Activated T-cell treated with anti-CD3 and anti-CD28 coated beads for 48 hours (primary cell): ENCODE measurements at regions not wholly inside any gene's neighbourhood (a gene's known extent, or its start where the extent isn't known, plus 50 kb on each side); places are given as distances from the start of the nearest gene placed in this dataset.

Experiments used
- DNase-seq: peaks from one replicate; pipeline ENCODE4 v3.0.0-alpha.2; 2020; ENCODE audit warnings: low read depth

DNA sequence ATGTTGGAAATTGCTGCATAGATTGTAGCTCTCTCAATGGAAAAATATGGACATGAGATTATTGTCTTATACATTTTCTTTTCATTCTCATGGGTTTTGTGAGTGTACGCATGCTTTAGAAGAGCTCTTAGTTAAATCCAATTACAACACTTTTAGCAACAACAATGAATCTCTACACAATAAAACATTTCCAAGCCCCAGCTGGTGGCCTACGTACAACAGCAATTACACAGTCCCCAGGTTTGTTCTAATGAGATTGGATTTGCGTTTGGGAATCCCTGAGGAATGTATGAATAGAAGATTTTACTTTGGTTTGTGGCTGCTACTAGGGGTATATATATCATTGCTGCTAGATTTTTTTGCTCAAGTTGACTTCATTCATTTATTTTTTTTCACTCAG, 98.6 kb downstream of the FHDC1 start:
- DNase-seq, result no peak

GRCh38 chr4:153036931-153037482, 100.9 kb downstream of the FHDC1 start:
- DNase-seq, result no peak

DNA sequence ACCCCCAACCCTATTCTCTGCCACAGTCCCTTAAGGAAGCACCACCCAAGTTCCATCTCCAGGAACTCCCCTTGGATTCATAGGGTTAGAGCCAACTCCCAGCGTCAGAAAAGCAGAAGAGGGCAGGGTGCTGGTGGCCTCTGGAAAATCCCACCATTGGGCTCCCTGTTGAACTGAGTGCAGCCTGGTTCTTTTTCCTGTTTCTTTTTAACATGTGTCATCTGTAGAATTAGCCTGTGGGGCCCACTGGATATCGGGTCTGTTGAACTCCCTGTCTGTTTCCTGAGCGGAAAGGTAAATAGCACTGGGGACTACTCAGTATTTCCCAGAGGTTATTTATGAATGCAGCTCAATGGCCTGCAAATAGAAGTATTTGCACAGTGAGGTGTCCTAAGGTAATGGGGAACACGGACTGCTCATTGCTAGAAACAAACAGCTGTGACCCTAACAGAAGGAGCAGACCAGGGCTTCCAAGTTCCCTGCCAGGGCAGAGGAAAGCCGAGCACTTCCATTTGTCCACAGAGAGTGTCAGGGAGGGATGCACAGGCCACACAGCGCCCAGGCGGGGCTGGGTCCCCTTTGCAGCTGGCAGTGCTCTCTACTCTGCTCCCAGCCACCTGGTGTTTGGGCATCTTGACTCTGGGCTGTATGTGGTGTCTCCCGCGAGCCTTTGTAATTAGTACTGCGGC, 102.6 kb downstream of the FHDC1 start:
- no peak for DNase-seq

DNA sequence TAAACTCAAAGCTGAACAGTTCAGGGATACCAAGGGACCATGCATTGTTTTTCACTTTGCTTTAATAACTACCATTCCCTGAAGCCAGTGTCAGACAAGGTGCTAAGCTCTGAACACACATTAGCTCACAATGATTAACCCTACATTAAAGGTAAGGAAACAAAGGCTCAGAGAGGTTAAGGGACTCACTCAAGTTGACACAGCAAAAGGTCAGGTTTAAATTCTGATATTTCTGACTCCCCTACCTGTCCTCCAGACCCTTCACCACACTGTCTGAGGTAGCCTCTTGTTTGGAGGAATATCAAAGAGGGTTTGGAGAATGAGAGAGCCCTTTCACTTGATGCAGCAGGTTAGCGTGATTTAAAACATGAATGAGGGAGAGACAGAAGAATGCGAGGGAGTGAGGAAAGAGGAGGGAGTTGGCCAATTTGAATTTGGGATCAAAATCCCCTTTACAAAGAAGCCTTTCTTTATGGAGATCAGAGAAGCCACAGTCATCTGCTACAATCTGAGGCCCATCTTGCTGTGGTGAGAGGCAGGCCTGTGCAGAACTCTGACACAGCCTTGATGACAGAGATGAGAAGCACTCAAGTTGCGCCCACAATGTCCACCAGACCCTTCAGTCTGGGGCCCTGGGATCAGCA, 103.5 kb downstream of the FHDC1 start:
- no peak for DNase-seq

DNA sequence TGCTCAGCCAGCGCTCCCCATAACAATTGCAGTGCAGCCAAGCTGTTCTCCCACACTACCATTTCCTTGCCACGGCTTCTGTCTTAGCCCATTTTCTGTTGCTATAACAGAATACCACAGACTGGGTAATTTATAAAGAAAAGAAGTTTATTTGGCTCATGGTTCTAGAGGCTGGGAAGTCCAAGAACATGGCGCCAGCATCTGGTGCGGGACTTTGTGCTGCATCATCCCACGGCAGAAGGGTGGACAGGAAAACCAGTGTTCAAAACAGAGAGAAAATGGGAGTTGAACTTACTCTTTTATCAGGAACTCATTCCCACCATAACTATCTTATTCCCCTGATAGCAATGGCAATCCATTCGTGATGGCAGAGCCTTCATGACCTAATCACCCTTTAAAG, 104.6 kb downstream of the FHDC1 start:
- DNase-seq, result no peak

DNA sequence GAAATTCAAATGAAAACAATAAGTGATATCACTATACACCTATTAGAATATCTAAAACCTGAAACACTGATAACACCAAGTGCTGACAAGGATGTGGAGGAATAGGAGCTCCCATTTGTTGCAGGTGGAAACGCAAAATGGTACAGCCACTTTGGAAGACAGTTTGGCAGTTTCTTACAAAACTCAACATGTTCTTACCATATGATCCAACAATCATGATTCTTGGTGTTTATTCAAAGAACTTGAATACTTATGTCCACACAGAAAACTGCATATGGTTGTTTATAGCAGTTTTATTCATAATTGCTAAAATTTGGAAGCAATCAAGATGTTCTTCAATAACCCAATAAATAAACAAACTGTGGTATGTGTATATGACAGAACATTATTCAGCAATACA, 107.9 kb downstream of the FHDC1 start:
- no peak for DNase-seq

- DNase-seq, result no peak
These were observed 109.2 kb downstream of the FHDC1 start for GRCh38 chr4:153045111-153045982.

GRCh38 chr4:153058671-153059060, 122.5 kb downstream of the FHDC1 start:
- no peak for DNase-seq

DNA sequence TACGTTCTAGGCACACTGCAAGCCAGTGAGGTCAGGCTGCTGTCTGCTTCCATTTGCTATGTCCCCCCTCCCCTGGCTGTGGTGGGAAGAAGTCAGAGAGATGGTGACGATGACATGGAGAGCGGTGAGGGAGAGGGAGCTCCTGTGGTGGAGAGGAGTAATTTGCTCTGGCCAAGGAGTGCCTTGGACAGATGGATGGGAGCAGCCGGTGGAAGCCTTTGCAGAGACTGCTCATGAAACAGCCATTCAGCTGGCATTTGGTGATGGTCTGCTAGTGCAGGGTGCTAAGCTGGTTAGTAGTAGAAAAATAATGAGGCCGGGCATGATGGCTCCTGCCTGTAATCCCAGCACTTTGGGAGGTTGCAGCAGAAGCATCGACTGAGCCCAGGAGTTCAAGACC, 124.1 kb downstream of the FHDC1 start:
- DNase-seq, result no peak

- DNase-seq, result no peak
These were observed 125.8 kb downstream of the FHDC1 start for GRCh38 chr4:153061971-153062370.

GRCh38 chr4:153062652-153063168, 126.6 kb downstream of the FHDC1 start:
- no peak for DNase-seq

GRCh38 chr4:153063490-153063889, 127.4 kb downstream of the FHDC1 start:
- no peak for DNase-seq

DNA sequence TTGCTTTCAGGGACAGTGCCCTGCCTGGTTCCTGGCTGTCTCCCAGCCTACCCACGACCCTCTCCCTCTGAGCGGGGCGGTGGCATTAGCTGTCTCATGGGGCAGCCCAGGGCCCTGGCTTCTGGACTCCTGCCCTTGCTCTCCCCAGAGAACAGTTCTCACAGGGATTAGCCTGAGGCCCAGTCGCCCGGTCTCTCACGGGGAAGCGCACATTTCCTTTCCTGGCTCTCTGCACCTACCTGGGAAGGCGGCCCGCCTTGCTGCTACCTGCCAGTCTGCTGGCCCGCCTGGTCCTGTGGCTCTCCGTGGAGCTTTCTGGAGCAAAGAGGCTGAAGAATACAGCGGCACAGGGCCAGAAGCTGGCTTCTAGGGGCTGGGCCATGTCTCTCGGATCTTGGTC, 128.4 kb downstream of the FHDC1 start:
- DNase-seq, result no peak

DNA sequence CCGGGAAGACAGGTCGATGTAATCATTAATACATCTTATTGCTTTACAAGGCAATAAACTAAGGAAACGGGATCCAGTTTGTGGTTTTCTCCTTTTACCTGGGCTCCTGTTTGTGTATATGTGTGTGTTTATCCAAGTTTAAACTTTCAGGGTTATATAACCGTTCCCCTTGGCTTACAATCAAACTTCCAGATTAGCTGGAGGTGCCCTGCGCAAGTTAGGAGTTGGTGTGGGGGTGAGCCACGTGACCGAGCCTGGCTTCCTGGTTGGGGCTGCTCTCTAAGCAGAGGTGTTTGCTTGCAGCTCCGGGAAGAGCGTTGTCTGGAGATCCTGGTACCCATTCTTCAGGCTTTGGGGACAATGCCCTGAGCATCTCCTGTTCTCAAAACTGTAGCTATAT, 129.2 kb downstream of the FHDC1 start:
- DNase-seq, result no peak

GRCh38 chr4:153067376-153067775, 131.3 kb downstream of the FHDC1 start:
- no peak for DNase-seq

DNA sequence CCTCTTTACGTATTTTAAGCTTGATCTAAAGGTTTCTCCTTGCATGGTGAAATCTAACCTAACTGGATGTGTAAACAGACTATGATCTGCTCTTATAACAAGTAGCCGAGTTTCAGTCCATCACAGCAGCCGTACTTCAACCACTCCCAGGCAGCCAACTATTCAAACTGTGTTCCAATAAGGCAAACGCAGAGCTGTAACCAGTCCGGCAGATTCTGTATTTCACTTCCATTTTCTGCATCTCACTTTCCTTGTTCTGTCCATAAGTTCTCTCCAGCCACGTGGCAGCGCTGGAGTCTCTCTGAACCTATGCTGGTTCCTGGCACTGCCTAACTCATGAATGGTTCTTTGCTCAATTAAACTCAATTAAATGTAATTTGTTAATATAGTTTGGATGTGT, 132.6 kb downstream of the FHDC1 start:
- DNase-seq, result no peak

GRCh38 chr4:153071958-153072598, 132.2 kb upstream of the TRIM2 start:
- no peak for DNase-seq

DNA sequence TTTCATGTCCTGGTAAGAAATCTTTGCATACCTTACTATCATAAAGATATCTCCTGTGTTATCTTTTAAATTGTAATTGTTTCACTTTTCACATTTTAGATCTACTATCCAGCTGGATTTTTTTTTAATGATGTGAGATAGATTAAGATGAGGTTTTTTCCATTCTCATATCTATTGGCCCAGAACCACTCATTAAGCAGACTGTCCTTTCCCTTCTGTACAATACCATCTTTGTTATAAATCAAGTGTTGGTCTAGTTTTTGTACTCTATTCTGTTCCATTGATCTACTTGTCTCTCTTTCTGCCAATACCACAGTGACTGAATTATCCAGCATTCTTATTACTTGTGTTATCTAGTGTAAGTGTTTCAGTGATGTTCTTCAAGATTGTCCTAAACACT, 131.6 kb upstream of the TRIM2 start:
- DNase-seq, result no peak

DNA sequence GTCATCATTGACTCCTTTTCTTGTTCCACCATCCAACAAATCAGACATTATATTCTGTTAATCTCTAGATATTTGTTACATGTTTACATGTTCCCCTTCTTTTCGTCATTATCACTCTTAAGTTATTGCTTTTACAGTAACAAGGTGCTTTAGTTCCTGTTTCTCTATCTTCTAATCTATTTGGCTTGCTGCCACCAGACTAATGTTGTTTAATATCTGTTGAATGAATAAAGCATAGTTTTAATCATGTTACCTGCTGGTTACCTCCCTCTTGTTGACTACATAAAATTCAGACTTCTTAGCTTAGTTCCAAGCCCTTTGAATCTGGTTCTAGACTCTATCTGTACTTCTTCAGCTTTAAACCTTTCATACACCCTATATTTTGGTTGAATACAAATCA, 129.8 kb upstream of the TRIM2 start:
- DNase-seq, result no peak

GRCh38 chr4:153074936-153075630, 129.2 kb upstream of the TRIM2 start:
- DNase-seq, result no peak

- DNase-seq, result no peak
These were observed 128.3 kb upstream of the TRIM2 start for GRCh38 chr4:153075836-153076518.
